Hematopoietic multipotent progenitor cell treated with erythropoietin and hydrocortisone succinate and interleukin-3 and kit ligand, for 4 days (in vitro differentiated cells): ENCODE measurements at regions not wholly inside any gene's neighbourhood (a gene's known extent, or its start where the extent isn't known, plus 50 kb on each side); places are given as distances from the start of the nearest gene placed in this dataset.

Experiments
- DNase-seq: peaks from one replicate; pipeline ENCODE4 v3.0.0-alpha.2; 2015

DNA sequence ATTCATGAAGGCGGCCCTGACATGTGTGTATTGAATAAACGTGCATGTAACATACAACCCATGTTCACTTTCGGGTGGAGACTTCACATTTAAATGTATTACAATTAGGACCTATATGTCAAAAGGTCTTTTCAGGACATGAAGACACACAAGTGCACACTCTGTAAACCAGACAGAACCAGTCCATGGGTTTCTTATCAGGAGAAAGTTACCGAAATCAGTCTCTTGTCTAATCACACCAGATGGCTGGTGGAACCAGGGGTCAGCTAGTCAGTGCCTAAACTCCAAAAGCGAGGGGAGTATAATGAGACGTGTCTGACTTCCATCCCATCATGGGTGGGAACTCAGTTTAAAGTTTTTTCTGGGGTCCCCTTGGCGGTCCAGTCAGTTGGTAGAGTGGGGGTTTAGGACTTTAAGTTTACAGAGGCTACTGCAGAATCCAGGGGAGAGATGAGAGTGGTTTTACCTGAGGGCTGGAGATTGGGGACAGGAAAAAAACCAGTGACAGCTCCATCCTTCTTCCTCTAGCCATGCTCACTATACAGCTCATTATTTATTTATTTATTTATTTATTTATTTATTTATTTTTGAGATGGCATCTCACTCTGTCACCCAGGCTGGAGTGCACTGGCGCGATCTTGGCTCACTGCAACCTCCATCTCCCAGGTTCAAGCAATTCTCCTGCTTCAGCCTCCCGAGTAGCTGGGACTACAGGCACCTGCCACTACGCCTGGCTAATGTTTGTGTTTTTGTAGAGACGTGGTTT, 251.3 kb upstream of the LYZL1 start:
- DNase-seq: no peak

DNA sequence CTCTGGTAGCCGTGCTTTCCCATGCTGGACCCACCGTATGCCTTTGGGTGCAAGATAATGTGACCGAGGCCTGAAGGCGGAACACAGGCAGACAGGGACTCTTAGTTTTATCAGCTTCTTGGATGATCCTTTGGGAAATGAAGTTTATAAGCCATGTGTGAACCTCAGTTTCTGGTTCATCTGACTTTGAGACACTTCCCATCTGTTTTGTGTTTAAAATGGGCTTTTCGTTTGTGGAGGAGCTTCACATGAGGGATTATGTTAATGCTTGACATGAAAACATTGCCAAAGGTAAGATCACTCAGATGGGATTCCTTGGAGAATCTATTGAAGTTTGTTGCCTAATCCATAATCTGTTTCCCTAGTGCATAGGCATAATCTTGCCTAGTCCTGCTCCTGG, 249.8 kb upstream of the LYZL1 start:
- DNase-seq: no peak

DNA sequence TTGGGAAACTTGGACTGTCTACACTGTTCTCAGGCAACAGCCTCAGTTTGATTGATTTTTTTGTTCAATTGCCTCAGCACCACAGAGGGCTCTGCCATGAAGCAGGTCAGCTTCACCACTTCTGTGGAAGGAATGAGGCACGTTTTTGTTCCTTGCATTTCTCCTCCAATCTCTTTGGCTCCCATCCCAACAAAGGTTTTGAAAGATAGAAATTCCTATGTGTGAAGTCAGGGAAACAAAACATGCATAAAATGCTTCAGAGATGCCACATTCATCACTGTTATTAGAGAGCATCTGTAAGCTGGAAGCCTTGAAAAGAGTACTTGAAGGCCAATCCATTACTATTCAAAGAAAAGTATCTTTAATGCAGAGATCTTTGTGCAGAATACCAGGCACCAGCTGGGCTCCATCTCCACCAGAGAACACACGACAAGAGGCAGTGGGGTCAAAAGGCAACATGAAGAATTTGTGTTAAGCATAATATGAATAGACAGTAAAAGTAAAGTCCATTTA, 249.1 kb upstream of the LYZL1 start:
- DNase-seq: no peak

- no peak for DNase-seq
Measured at GRCh38 chr10:29041616-29042015, 247.3 kb upstream of the LYZL1 start.

DNA sequence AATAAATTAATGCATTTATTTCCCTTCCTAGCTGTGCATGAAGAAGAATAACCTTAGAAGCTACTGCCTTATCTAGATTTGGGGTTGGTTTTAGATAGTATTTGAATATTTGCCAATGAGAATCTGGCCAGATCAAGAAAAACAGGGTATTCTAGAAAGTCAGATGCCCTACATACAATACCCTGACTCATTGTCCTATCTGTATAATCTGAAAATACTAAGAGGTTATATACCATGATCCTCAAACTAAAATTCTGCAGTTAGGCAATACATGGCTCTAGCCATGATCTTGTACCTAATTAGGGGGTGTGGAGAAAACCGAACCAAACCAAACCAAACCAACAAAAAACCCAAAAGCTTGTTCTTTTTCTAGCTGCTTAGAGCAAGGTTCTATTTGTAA, 240.4 kb upstream of the LYZL1 start:
- no peak for DNase-seq

DNA sequence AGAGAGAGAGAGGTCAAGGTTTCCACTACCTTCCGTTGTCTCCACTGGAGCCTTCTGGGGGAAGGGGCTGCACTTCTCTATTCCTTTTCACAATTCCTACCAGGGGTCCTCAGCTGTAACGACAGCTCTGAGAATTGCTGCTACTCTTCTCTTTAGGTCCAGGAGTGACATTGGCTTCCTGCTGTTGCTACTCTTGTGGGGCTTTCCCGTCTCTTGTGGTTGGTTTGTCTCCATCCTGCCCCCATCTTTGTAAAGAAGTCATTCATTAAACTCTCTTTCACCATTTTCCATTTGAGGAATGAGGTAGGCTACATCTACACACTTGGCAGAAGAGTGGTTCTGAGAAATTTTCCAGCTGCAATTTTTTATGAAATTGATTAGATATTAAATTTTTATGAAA, 238.8 kb upstream of the LYZL1 start:
- no peak for DNase-seq

DNA sequence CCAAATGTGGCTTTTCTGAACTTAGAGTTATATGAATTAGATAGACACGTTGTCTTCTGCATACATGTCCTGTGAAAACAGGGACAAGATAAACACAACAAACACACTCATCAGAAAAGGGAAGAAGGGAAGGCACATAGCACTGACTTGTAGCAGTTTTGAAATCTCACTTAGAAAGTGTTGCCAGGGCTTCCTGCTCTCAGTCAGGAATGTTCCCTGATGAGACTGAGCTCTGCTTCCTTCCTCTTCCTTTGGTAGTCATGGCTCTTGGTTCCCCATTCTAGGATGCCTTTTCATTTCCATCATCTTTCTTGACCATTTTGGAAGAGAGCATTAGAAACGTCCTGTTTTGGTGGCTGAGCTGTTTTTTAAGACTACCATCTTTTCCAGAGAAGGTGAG, 233.8 kb upstream of the LYZL1 start:
- no peak for DNase-seq

DNA sequence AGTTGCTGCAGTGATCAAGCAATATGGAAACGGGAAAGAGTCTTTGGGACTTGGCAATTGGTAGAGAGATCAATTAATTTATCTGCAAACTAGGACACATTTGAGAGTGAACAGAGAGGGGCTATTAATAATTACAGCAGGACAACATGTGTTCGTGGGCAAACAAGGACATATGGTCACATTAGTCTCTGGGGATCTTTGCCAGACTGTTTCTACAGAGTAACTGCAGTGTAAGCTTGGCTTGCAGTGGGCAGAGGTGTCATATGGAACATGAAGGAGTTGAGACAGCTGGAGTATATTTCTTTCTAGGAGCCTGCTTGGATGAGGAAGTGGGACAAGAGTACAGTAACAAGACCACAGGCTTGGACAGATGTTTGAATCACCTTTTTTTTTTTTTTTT, 232.1 kb upstream of the LYZL1 start:
- no peak for DNase-seq

- DNase-seq: peak; percentile 9
Measured at GRCh38 chr10:29057822-29058331, 231.0 kb upstream of the LYZL1 start.

DNA sequence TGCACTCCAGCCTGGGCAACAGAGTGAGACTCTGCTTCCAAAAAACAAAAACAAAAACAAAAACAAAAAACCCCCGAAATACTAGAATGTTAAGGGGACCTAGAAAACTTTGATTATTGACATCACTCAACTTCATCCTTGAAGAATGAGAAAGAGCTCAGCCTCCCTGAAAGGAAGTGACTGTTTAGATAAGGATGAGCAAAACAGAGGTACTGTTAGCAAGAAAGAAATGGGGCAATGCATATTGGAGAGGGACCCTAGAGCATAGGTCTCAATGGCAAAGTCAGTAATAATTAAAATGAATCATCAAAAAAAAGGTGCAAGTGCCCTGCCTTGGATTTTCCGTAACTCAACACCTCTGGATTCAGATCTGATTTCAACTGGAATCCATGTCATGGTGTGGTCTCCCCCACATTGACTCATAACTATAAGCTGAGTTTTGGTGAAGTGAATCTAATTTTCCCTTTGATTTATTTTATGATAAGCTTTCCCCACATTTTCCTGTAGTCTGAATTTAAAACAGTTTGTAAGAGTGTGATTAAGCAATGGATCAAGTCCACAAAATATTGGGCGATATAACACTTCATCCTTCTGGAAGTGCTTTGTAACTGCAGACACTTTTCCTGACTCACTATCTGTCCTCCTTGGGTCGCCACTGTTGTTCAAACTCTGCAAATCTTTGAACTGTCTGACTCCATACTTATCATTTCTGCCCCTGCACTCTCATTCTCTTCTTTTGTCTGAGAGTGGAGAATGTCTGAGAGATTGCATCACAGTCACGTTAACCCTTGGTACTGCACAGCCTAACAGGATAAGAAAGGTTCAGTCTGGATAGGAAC, 224.8 kb upstream of the LYZL1 start:
- no peak for DNase-seq

DNA sequence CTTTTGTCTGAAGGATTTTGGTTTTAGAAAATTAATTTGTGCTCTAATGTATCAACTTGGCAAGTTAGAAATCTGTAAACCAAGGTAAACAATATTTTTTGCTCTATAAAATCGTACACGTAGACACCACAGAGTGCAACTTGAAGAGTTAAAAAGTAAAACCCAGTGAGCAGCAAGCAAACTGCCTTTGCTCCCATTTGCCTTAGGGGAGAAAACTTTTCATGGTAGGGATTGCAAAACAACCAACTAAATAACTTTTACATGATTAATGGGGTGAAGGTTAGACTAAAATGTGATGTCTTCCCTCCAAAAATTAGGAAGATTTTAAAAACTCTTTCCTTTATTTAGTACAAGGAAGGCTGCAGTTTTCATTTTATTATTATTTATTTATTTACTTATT, 224.2 kb upstream of the LYZL1 start:
- DNase-seq: no peak

GRCh38 chr10:29067161-29067560, 221.7 kb upstream of the LYZL1 start:
- no peak for DNase-seq

DNA sequence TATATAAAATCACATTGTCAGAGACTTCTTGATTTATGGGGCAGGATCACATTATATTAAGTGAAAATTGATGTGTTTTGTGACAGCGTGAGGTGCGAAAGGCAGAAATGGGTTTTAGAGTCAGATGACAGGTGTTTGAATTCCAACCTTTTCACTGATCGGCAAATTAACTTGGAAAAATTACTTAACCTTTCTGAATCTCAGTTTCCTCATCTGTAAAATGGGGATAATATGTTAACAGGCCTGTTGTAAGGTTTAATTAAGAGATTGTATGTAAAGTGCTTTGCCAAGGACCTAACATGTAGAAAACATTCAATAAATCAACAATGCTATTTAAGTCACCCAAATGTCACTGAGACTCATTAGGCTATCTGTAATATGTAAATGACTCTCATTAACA, 221.2 kb upstream of the LYZL1 start:
- DNase-seq: no peak

GRCh38 chr10:29068302-29068701, 220.6 kb upstream of the LYZL1 start:
- DNase-seq: no peak

GRCh38 chr10:29068966-29069365, 219.9 kb upstream of the LYZL1 start:
- no peak for DNase-seq

- no peak for DNase-seq
Measured at GRCh38 chr10:29069941-29070340, 218.9 kb upstream of the LYZL1 start.

- DNase-seq: peak; percentile 29
Measured at GRCh38 chr10:29078919-29079318, 210.0 kb upstream of the LYZL1 start.

GRCh38 chr10:29081231-29081630, 207.6 kb upstream of the LYZL1 start:
- DNase-seq: no peak

GRCh38 chr10:29081951-29082685, 206.8 kb upstream of the LYZL1 start:
- DNase-seq: no peak

- no peak for DNase-seq
Measured at GRCh38 chr10:29083096-29083495, 205.8 kb upstream of the LYZL1 start.

DNA sequence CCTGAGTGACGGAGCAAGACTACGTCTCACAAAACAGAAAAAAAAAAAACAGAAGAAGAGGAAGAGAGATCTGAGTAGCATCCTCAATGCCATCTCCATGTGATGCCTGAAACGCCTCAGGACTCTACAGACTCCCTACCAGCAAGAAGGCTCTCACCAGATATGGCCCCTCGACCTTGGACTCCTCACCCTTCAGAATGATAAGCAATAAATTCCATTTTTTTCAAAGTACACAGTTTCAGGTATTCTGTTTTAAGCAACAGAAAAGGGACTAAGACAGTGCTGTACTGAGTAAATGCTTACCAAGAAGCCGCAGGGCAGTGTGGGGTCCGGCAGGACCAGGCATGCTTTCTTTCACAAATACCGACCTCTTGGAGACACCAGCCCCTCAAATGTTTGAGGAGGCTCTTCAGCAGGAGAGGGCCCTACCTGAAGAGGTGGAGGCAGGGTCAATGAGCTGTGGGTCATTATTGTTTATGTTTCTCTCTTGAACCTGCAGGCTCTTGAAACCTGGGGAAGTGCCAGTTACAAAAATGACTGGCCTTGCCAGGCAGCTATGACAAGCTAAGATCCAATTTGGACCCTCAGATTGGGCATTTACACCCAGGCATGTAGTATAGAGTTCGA, 204.1 kb upstream of the LYZL1 start:
- no peak for DNase-seq

DNA sequence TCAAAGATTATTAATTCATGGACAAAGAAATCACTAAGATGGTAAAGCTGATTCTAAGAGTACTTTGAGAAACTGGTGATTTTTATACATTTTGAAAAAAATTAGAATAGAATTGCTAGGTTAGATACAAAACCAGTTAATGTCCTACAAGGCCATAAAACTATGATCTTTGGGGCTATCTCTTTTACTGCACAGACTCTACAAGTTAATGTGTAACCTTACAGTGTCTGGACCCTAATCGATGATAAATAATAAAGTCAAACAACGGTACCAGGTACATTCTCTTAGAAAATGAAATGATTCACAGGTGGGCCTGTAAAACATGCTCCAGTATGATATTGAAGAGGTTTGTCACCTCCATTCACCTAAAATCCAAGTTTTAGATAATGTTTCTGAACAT, 199.8 kb upstream of the LYZL1 start:
- no peak for DNase-seq

- DNase-seq: no peak
Measured at GRCh38 chr10:29096303-29096824, 192.5 kb upstream of the LYZL1 start.
